WTC11 (cell line): ENCODE measurements at regions not wholly inside any gene's neighbourhood (a gene's known extent, or its start where the extent isn't known, plus 50 kb on each side); places are given as distances from the start of the nearest gene placed in this dataset.

Source experiments
- ATAC-seq: fragments of 200-7000 bp; cut with Tn5 transposase; 2 replicates; pipeline ENCODE4 v1.10.0; 2021; ENCODE audit warnings: mild to moderate bottlenecking, moderate library complexity
- CTCF ChIA-PET: fragments of 300-600 bp; sonication (Branson Sonifier 250); formaldehyde crosslinking; loops from one replicate; lab custom pipeline; 2021; ENCODE audit warnings: antibody characterized with exemption; lab: Charles Lee
- POLR2A ChIA-PET: fragments of 350-600 bp; sonication (Branson Sonifier 250); formaldehyde crosslinking; loops from one replicate; lab custom pipeline; 2021; ENCODE audit warnings: antibody characterized with exemption; lab: Charles Lee
- DNase-seq: peaks from one replicate; pipeline ENCODE4 v3.0.0; 2021; ENCODE audit warnings: low spot score
- H3K27ac Mint-ChIP-seq: 2 replicates; pipeline ENCODE4 v1.8.0; 2021; ENCODE audit warnings: mixed read lengths
- H3K27me3 Mint-ChIP-seq: 2 replicates; pipeline ENCODE4 v1.8.0; 2021; ENCODE audit warnings: low read depth, mild to moderate bottlenecking, moderate library complexity, mixed read lengths
- H3K36me3 Mint-ChIP-seq: 2 replicates; pipeline ENCODE4 v1.8.0; 2021; ENCODE audit warnings: mixed read lengths
- H3K4me1 Mint-ChIP-seq: 2 replicates; pipeline ENCODE4 v1.8.0; 2022; ENCODE audit warnings: mixed read lengths
- H3K4me3 Mint-ChIP-seq: 2 replicates; pipeline ENCODE4 v1.8.0; 2021; ENCODE audit warnings: mild to moderate bottlenecking, moderate library complexity, mixed read lengths
- H3K9me3 Mint-ChIP-seq: 2 replicates; pipeline ENCODE4 v1.8.0; 2021; ENCODE audit warnings: mixed read lengths
- ATF3 ChIP-seq: sonication (generic); formaldehyde crosslinking; conservative IDR thresholded peaks from 2 replicates; pipeline ENCODE4 v1.8.1; 2022; ENCODE audit warnings: mild to moderate bottlenecking, missing genetic modification reagents
- ELF4 ChIP-seq: sonication (generic); formaldehyde crosslinking; IDR thresholded peaks from 2 replicates; pipeline ENCODE4 v1.8.1; 2022; ENCODE audit warnings: low read depth, mild to moderate bottlenecking, moderate library complexity, missing genetic modification reagents
- EMX1 ChIP-seq: fragments of 250-450 bp; sonication (Bioruptor Pico); IDR thresholded peaks from 2 replicates; pipeline ENCODE4 v1.8.0; 2021; ENCODE audit warnings: mild to moderate bottlenecking
- FOXP1 ChIP-seq: sonication (generic); formaldehyde crosslinking; IDR thresholded peaks from 2 replicates; pipeline ENCODE4 v1.8.0; 2022; ENCODE audit warnings: missing genetic modification reagents, mild to moderate bottlenecking, moderate library complexity, borderline replicate concordance
- KAT7 ChIP-seq: sonication (generic); formaldehyde crosslinking; IDR thresholded peaks from 2 replicates; pipeline ENCODE4 v1.8.1; 2023; ENCODE audit warnings: missing genetic modification reagents, mild to moderate bottlenecking, borderline replicate concordance
- MYBL2 ChIP-seq: sonication (generic); formaldehyde crosslinking; IDR thresholded peaks from 2 replicates; pipeline ENCODE4 v1.8.1; 2023; ENCODE audit warnings: mild to moderate bottlenecking, moderate library complexity, missing genetic modification reagents
- PRDM15 ChIP-seq: sonication (generic); formaldehyde crosslinking; IDR thresholded peaks from 2 replicates; pipeline ENCODE4 v1.8.0; 2022; ENCODE audit warnings: missing genetic modification reagents
- SMAD4 ChIP-seq: sonication (generic); formaldehyde crosslinking; IDR thresholded peaks from 2 replicates; pipeline ENCODE4 v1.8.0; 2022; ENCODE audit warnings: mild to moderate bottlenecking, missing genetic modification reagents
- TEAD1 ChIP-seq: sonication (generic); formaldehyde crosslinking; IDR thresholded peaks from 2 replicates; pipeline ENCODE4 v1.8.0; 2022; ENCODE audit warnings: mild to moderate bottlenecking, missing genetic modification reagents
- ZNF219 ChIP-seq: sonication (generic); formaldehyde crosslinking; IDR thresholded peaks from 2 replicates; pipeline ENCODE4 v1.8.0; 2023; ENCODE audit warnings: missing genetic modification reagents, mild to moderate bottlenecking, borderline replicate concordance
- ZNF263 ChIP-seq: sonication (generic); formaldehyde crosslinking; IDR thresholded peaks from 2 replicates; pipeline ENCODE4 v1.8.1; 2022; ENCODE audit warnings: low read depth, mild to moderate bottlenecking, moderate library complexity, missing genetic modification reagents
- ZNF416 ChIP-seq: fragments of 250-450 bp; sonication (Bioruptor Pico); IDR thresholded peaks from 2 replicates; pipeline ENCODE4 v1.9.0; 2021; ENCODE audit warnings: mild to moderate bottlenecking, inconsistent platforms
- ZNF512 ChIP-seq: sonication (generic); formaldehyde crosslinking; IDR thresholded peaks from 2 replicates; pipeline ENCODE4 v1.8.1; 2022; ENCODE audit warnings: missing genetic modification reagents, borderline replicate concordance
- ZNF532 ChIP-seq: fragments of 250-450 bp; sonication (Bioruptor Pico); IDR thresholded peaks from 2 replicates; pipeline ENCODE4 v1.9.0; 2021; ENCODE audit warnings: mild to moderate bottlenecking, borderline replicate concordance

GRCh38 chr2:55108456-55109160 is 58.4 kb upstream of the RTN4 start:
- Mint-ChIP-seq H3K27me3 (no peaks in the 10 kb centered on the region), H3K4me3 (no peak overlapping the region), H3K4me1 (peaks cover 13% of the 10 kb centered on the region), H3K36me3 (no peaks in the 10 kb centered on the region), H3K27ac (no peak overlapping the region), H3K9me3 (no peaks in the 10 kb centered on the region)
- ATAC-seq (no peak), DNase-seq (no peak)
- CTCF ChIA-PET, result interaction anchor here (0.5 to 1.6 kb wide), 4 partner anchors 11 to 279 kb away, joined by 3 to 5 read pairs (median 4); no protein-coding TSS in a partner anchor
- TF ChIP-seq ATF3 (CRISPR knock-in tag) (no peak), KAT7 (CRISPR knock-in tag) (no peak), FOXP1 (CRISPR knock-in tag) (no peak), ELF4 (CRISPR knock-in tag) (no peak), ZNF416 (CRISPR knock-in tag) (no peak), PRDM15 (CRISPR knock-in tag) (no peak), MYBL2 (CRISPR knock-in tag) (no peak), ZNF532 (CRISPR knock-in tag) (no peak), TEAD1 (CRISPR knock-in tag) (no peak), ZNF512 (no peak)
- POLR2A ChIA-PET, result interaction anchor here (0.6 kb wide), 1 partner anchor 331 kb away, joined by 3 read pairs; no protein-coding TSS in a partner anchor

GRCh38 chr2:55107436-55107835 is 57.2 kb upstream of the RTN4 start:
- TF ChIP-seq SMAD4 (CRISPR knock-in tag), result no peak
- TF ChIP-seq ZNF263 (CRISPR knock-in tag), result no peak
- no peak for TF ChIP-seq ZNF219
- TF ChIP-seq EMX1 (CRISPR knock-in tag), result no peak
- no peak overlapping the region for H3K27ac Mint-ChIP-seq
- no peaks in the 10 kb centered on the region for H3K36me3 Mint-ChIP-seq
- ATAC-seq (no peak), DNase-seq (no peak)
- CTCF ChIA-PET, result interaction anchor here (0.9 kb wide), 1 partner anchor 10 kb away, joined by 3 read pairs; no protein-coding TSS in a partner anchor
- H3K9me3 Mint-ChIP-seq, result no peaks in the 10 kb centered on the region
- H3K27me3 Mint-ChIP-seq, result no peaks in the 10 kb centered on the region
- peaks cover 13% of the 10 kb centered on the region for H3K4me1 Mint-ChIP-seq
- H3K4me3 Mint-ChIP-seq, result no peak overlapping the region
- POLR2A ChIA-PET, result interaction anchor here (0.7 kb wide), 1 partner anchor 16 kb away, joined by 4 read pairs; no protein-coding TSS in a partner anchor
